HG03457 (cell line): ENCODE measurements at regions not wholly inside any gene's neighbourhood (a gene's known extent, or its start where the extent isn't known, plus 50 kb on each side); places are given as distances from the start of the nearest gene placed in this dataset.

Experiments
- ATAC-seq: cut with Tn5 transposase; IDR thresholded peaks from one replicate; pipeline ENCODE4 v1.9.1; 2021; ENCODE audit warnings: moderate number of reproducible peaks; ENCODE audit not compliant: unreplicated experiment

GRCh38 chr12:91868054-91868453 is 277.6 kb downstream of the BTG1 start:
- ATAC-seq, result no peak

DNA sequence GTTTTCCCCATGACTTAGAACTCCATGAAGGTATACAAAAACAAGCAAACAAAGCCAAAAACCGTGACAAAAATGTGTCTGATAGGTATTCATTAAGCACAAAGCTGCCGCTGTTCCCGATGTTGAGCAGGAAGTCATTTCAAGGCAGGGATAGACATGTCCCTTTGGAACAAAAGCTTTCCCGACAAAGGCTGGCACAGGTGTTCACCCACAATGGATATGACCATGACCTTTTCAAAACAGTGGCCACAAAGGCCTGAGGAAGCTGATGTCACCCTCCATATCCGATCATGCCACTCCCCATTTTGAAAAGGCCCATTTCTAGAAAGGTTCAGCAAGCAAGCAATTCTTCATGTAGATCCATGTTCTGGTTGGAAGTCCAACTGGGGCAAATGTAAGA is 279.1 kb downstream of the BTG1 start:
- no peak for ATAC-seq

DNA sequence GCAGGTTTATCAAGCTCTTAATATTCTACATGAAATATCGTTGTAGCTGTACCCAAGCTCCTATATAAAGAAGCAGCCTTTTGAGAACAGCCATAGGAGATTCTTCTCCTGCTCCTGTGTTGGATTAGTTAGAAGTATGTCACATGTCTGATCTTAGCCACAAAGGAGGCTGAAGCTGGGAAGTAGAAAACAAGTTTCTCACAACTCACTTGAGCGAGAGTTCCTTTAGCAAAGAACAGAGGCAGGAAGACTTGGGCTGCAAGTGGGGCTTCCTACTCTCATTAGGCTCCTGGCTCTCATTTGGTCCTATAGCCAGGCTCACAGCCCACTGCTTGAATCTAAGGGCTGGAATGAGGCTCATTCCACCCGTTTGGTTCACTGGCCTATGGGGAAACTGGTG is 281.9 kb downstream of the BTG1 start:
- ATAC-seq, result no peak

- ATAC-seq, result no peak
Observed at GRCh38 chr12:91861554-91861953, 284.1 kb downstream of the BTG1 start.

DNA sequence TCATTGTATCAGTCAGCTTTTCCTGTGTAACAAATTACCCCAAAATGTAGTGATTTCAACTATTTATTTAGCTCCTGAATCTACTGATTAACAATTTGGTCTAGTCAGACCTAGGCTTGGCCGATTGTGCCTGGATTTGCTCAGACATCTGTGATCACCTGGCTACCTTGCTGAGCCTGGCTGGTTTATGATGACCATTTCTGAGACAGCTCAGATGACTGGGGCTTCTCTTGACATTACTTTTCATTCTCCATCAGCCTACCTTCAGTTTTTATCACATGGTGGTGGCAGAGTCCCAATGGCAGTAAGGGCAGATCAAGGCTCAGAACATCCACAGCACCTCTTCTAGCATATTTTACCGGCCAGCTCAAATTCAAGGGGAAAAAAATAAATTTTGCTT is 286.3 kb downstream of the BTG1 start:
- ATAC-seq, result no peak

- ATAC-seq, result no peak
Observed at GRCh38 chr12:91857813-91858542, 287.7 kb downstream of the BTG1 start.

GRCh38 chr12:91854725-91855124 is 290.9 kb downstream of the BTG1 start:
- ATAC-seq, result no peak

DNA sequence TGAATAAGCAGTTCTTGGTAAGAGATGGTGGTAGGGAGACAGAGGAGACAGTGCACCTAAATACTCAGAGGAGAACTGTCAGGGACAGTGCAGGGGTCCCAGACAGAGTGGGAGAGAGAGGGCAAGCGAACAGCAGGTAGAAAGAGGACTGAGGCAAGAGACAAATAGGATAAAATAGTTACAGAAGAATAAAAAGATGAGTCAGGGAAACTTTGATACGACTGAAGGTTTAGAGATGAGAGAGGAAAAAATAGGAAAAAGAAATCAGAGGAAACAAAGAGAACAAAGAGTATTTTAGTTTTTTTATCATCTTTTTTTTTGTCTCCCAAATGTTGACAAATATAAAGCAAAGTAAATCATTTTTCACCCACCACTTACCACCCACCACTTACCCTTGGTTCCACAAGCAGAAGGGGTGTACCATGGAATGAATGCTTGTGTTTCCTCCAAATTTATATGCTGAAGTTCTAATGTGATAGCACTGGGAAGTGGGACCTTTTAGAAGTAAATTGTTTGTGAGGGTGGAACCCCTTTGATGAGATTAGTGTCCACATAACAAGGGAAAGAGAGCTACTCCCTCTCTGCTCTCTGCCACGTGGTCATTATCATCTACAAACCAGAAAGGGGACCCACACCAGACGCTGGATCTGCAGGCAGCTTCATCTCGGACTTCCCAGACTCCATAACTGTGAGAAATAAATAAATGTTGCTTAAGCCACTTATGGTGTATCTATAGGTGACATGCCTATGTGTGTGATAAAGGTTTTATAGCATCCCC is 292.1 kb downstream of the BTG1 start:
- no peak for ATAC-seq

- ATAC-seq, result no peak
Observed at GRCh38 chr12:91852634-91853033, 293.0 kb downstream of the BTG1 start.

- ATAC-seq, result no peak
Observed at GRCh38 chr12:91851741-91852477, 293.7 kb downstream of the BTG1 start.

GRCh38 chr12:91846466-91847055 is 299.1 kb downstream of the BTG1 start:
- no peak for ATAC-seq

DNA sequence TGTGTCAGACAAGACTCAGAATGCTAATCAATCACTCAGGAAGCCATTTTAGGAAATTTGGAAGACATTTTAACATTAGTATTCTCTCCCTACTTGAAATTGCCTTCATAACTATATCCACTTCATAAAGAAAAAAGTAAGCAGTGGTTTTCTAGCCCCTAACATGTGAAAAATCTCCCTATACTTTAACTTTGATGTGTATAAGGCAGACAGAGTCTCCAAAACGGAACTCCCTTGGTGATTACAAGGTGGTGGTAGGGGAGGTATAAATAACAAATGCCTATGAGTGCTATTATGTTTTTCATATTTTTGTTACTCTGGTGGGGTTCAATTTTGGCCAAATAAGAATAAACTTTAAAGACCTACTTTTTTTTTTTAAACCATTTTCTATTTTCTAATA is 300.3 kb downstream of the BTG1 start:
- ATAC-seq, result no peak

DNA sequence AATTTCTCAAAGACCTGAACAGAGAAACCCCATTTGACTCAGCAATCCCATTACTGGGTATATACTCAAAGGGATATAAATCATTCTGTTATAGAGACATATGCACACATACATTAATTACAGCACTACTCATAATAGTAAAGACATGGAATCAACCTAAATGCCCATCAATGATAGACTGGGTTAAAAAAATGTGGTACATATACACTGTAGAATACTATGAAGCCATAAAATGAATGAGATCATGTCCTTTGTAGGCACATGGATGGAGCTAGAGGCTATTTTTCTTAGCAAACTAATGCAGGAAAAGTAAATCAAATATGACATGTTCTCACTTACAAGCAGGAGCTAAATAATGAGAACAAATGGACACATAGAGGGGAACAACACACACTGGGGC is 303.8 kb downstream of the BTG1 start:
- no peak for ATAC-seq

DNA sequence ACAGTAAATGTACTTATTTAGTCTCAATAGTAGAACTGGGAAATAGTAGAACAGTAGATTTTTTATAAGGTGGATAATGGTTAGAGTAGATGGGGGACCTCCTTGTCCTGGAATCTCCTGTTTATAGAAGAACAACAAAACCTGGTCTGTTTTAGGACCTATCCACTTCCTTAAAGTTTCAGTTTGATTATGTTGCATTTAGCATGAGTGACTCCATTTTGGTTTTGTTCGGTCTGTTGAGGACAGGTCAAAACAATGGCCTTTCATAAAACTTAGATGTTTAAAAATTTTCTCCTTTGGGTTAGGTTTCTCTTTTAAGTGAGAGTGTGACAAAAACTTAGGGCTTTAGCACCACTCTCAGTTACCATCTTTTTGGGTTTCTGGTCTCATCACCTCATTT is 308.9 kb downstream of the BTG1 start:
- ATAC-seq, result no peak

- no peak for ATAC-seq
Observed at GRCh38 chr12:91836264-91836663, 309.4 kb downstream of the BTG1 start.

DNA sequence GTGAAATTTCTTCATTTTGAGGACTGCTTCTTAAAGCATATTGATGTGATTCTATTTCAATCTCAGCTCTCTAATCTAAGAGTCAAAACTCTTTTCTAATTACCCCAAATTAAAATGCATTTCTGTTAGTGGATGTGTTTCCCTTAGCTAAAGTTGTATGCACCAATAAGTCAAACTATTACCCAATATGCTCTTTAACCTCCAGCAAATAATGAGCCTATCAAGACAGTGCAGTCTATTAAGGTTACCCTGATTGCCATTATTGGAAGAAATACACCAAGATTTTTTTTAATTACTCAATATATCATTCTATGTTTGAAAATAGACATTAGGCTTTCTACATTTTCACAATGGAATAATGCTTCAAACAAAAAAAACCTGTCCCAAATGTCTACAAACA is 310.0 kb downstream of the BTG1 start:
- ATAC-seq, result no peak

DNA sequence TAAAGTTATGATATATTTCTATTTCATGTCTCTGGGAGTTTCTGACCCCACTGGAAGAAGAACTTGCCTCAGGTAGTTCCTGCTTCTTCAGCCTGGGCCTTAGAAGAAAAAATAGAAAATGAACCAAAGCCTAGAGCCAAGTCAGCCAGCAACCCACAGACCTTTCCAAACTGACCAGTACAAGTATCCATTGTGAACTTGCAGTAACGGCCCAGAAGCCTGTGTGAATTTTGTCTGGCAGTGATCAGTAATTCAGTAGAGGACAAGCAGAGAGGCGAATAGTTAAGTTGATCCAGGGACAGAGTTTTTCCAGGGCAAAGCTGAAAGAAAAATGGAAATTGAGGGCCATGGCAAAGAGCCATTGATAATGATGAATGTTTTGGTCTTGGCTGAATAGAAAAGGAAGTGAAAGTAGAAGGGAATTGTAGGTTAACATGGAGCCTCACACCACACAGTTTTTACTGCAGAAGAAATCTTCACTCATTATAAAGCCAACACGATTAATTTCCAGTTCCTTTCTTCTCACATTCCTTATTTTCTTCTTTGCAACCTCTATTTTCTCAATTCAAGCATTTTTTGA is 311.8 kb downstream of the BTG1 start:
- no peak for ATAC-seq

DNA sequence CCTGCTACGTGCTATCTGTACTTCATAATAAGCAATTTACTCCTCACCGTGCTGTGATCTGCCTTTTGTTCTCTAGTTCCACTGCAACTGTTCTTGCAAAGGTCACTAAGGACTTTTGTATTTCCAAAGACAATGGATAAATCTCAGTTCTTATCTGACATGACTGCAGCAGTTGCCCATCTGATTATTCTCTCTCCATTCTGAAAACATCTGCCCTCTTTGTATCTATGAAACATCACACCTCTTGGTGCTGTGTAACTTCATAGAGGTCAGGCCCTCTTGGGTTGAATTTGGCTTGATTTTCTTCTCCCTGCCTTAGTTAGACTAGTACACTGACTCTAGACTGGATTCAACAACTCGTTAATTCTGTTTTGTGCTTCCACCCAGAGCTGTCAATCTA is 319.6 kb downstream of the BTG1 start:
- no peak for ATAC-seq

DNA sequence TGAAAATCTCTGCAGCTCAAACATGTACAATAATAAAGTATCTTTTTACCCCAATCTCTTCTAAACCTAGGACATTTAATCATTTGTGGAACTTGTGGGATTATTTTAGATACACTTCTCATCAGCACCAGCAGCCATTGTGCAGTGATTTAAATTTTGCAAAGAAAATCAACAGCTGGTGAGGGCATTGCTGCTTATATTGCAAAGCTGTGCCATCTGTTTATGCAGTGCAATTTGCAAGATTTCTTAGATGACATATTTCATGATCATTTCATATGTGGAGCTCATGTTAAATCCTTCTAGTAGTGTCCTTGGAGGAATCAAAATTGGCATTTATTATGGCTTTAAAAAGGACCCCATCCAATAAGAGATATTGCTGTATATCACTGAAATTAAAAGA is 320.7 kb downstream of the BTG1 start:
- no peak for ATAC-seq

- no peak for ATAC-seq
Observed at GRCh38 chr12:91819132-91819447, 326.6 kb downstream of the BTG1 start.
